CD4-positive, alpha-beta memory T cell (primary cell): ENCODE measurements at regions not wholly inside any gene's neighbourhood (a gene's known extent, or its start where the extent isn't known, plus 50 kb on each side); places are given as distances from the start of the nearest gene placed in this dataset.

Experiments
- CTCF ChIA-PET: fragments of 350-600 bp; sonication (Branson Sonifier 250); formaldehyde crosslinking; loops from one replicate; lab custom pipeline; 2021; ENCODE audit warnings: inconsistent platforms; ENCODE audit not compliant: partially characterized antibody; lab: Charles Lee
- POLR2A ChIA-PET: fragments of 350-600 bp; sonication (Branson Sonifier 250); formaldehyde crosslinking; loops from one replicate; lab custom pipeline; 2021; ENCODE audit not compliant: partially characterized antibody; lab: Charles Lee
- DNase-seq, 5 donors: peaks; one replicate each; pipeline versions ENCODE4 v3.0.0 to v3.0.0-alpha.2; 2020 to 2022; ENCODE audit warnings: mixed read lengths in 1 of 5
- H3K27ac ChIP-seq: one replicate; pipeline ENCODE4 v1.7.0; 2013; ENCODE audit warnings: low read depth, low read length
- H3K27me3 ChIP-seq: 2 replicates; pipeline ENCODE4 v1.7.0; 2013; ENCODE audit warnings: mild to moderate bottlenecking, low read length, moderate library complexity; ENCODE audit not compliant: insufficient read depth
- H3K36me3 ChIP-seq: 2 replicates; pipeline ENCODE4 v1.7.0; 2013; ENCODE audit warnings: mild to moderate bottlenecking, low read length, moderate library complexity; ENCODE audit not compliant: insufficient read depth
- H3K4me1 ChIP-seq: 2 replicates; pipeline ENCODE4 v1.7.0; 2013; ENCODE audit warnings: mild to moderate bottlenecking, low read length, moderate library complexity; ENCODE audit not compliant: insufficient read depth
- H3K4me3 ChIP-seq, 2 donors: one replicate each; pipeline ENCODE4 v1.7.0; 2013; ENCODE audit warnings: low read length in 2 of 2, mild to moderate bottlenecking in 1 of 2
- H3K9me3 ChIP-seq, 2 donors: one replicate each; pipeline ENCODE4 v1.7.0; 2013; ENCODE audit warnings: low read length in 2 of 2, control low read depth in 1 of 2; ENCODE audit not compliant: control insufficient read depth in 1 of 2
- H3K27ac Mint-ChIP-seq, 7 donors: one replicate each; pipeline ENCODE4 v1.8.0; 2020 to 2021; ENCODE audit warnings: mixed read lengths in 7 of 7, mild to moderate bottlenecking in 6 of 7, inconsistent platforms in 3 of 7, moderate library complexity in 3 of 7
- H3K27me3 Mint-ChIP-seq, 2 donors: one replicate each; pipeline ENCODE4 v1.8.0; 2020 to 2021; ENCODE audit warnings: mixed read lengths in 2 of 2
- H3K36me3 Mint-ChIP-seq, 2 donors: one replicate each; pipeline ENCODE4 v1.8.0; 2020 to 2021; ENCODE audit warnings: mixed read lengths in 2 of 2, inconsistent platforms in 1 of 2, mild to moderate bottlenecking in 1 of 2
- H3K4me1 Mint-ChIP-seq, 4 donors: one replicate each; pipeline ENCODE4 v1.8.0; 2020 to 2021; ENCODE audit warnings: mixed read lengths in 4 of 4, mild to moderate bottlenecking in 1 of 4
- H3K4me3 Mint-ChIP-seq, 8 donors: one replicate each; pipeline ENCODE4 v1.8.0; 2020 to 2021; ENCODE audit warnings: mixed read lengths in 8 of 8, mild to moderate bottlenecking in 7 of 8, moderate library complexity in 6 of 8, inconsistent platforms in 3 of 8
- H3K9me3 Mint-ChIP-seq, 8 donors: one replicate each; pipeline ENCODE4 v1.8.0; 2020 to 2021; ENCODE audit warnings: mixed read lengths in 8 of 8, mild to moderate bottlenecking in 5 of 8, inconsistent platforms in 3 of 8, moderate library complexity in 1 of 8
- intact Hi-C: fragments of 100-400 bp; cut with micrococcal nuclease; formaldehyde crosslinking; loops from one replicate; pipeline ENCODE4 v1.15.1; 2023

DNA sequence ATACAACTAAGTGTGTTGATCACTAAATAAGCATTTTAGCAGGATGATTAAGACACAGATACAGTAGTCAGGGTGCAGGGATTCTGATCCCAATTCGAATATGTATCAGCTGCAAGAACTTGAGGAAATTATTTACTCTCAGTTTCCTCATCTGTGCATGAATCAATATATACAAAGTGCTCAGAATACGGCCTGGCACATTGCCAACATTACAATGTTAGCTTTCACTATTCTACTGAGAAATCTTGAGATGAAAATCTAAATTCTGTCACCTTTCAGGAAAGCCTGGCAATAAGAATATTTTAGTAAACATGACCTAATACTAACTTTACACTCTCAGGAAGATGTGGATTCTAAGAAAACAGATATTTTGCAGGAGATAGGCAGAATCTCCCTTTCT, 1001.6 kb upstream of the IGFBP7 start:
- no peak overlapping the region for H3K27ac Mint-ChIP-seq
- Histone ChIP-seq H3K9me3 (no peaks in the 10 kb centered on the region), H3K27me3 (no peaks in the 10 kb centered on the region), H3K27ac (no peak overlapping the region), H3K36me3 (no peaks in the 10 kb centered on the region), H3K4me3 (no peak overlapping the region), H3K4me1 (no peaks in the 10 kb centered on the region)
- H3K9me3 Mint-ChIP-seq = peaks cover 0 to 9% (median 3%) of the 10 kb centered on the region in 8 donors
- no peak for DNase-seq
- no peak overlapping the region for H3K4me3 Mint-ChIP-seq
- CTCF ChIA-PET = no interaction called here
- POLR2A ChIA-PET = no interaction called here
- no peaks in the 10 kb centered on the region for H3K4me1 Mint-ChIP-seq
- no peaks in the 10 kb centered on the region for H3K36me3 Mint-ChIP-seq
- H3K27me3 Mint-ChIP-seq = no peaks in the 10 kb centered on the region
- intact Hi-C loops = no loop called here

DNA sequence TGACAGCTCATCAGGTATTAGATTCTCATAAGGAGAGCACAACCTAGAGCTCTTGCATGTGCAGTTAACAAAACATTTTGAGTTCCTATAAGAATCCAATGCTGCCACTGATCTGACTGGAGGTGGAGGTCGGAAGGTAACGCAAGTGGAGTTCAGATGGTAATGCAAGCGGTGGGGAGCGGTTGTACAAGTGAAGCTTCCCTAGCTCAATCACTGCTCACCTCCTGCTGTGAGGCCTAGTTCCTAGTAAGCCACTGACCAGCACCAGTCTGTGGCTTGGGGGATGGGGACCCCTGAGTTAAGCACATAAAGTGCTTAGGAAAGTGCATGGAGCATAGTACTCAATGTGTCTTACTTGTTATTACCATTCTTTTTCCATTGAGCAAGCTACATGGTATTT, 983.2 kb upstream of the IGFBP7 start:
- Mint-ChIP-seq H3K36me3 (no peaks in the 10 kb centered on the region), H3K27ac (no peak overlapping the region), H3K4me3 (no peak overlapping the region), H3K4me1 (no peaks in the 10 kb centered on the region), H3K27me3 (no peaks in the 10 kb centered on the region), H3K9me3 (peaks cover 0 to 7% (median 4%) of the 10 kb centered on the region in 8 donors)
- Histone ChIP-seq H3K4me3 (no peak overlapping the region), H3K36me3 (no peaks in the 10 kb centered on the region), H3K4me1 (no peaks in the 10 kb centered on the region), H3K27ac (no peak overlapping the region), H3K27me3 (no peaks in the 10 kb centered on the region), H3K9me3 (no peaks in the 10 kb centered on the region)
- DNase-seq = no peak
- intact Hi-C loops = no loop called here
- ChIA-PET CTCF (no interaction called here), POLR2A (no interaction called here)

DNA sequence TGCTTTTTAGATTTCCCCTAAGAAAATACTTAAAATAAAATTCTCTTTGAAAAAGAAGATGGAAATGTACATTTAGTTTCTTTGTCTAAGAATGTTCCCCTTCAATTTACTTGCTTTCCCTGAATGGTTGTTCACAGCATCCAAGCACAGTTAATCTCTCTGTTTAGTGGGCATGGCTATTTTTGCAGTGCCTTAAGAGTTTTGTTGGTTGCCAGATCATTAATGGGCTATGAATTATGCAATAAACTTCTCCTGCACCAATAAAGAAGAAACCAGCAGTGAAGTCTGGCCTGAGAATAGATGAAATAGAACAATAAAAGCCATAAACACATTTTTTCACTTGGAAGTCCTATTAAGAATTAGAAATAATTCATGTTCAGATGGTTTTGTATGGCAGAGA, 980.4 kb upstream of the IGFBP7 start:
- Histone ChIP-seq H3K27ac (no peak overlapping the region), H3K36me3 (no peaks in the 10 kb centered on the region), H3K27me3 (no peaks in the 10 kb centered on the region), H3K9me3 (no peaks in the 10 kb centered on the region), H3K4me1 (no peaks in the 10 kb centered on the region), H3K4me3 (no peak overlapping the region)
- no peak for DNase-seq
- Mint-ChIP-seq H3K9me3 (peaks cover 0 to 15% (median 6%) of the 10 kb centered on the region in 8 donors), H3K4me3 (no peak overlapping the region), H3K27ac (no peak overlapping the region), H3K27me3 (no peaks in the 10 kb centered on the region), H3K36me3 (no peaks in the 10 kb centered on the region), H3K4me1 (no peaks in the 10 kb centered on the region)
- POLR2A ChIA-PET = no interaction called here
- intact Hi-C loops = no loop called here
- CTCF ChIA-PET = interaction anchor here (0.9 kb wide), 1 partner anchor 12 kb away, joined by 3 read pairs; no protein-coding TSS in a partner anchor

DNA sequence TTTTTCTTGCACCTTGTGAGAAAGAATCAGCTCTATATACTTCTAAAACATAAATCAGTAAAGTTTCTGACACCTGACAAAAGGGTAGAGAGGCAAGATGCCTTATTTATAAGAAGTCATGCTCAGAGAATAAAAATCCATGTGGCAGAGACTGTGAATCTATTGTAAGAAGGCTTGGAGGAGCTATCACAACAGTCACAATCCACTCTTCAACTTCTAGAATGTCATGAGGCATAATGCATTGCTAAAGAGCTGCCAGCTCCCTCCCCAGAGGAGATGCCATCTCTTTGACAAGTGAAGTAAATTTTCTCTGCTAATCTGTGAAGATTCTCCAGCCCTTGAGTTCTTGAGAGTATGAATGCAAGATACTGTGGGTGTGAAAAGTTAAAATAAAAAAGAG, 971.2 kb upstream of the IGFBP7 start:
- Mint-ChIP-seq H3K36me3 (no peaks in the 10 kb centered on the region), H3K27ac (no peak overlapping the region), H3K4me3 (no peak overlapping the region), H3K4me1 (no peaks in the 10 kb centered on the region), H3K9me3 (peaks cover 0 to 12% (median 7%) of the 10 kb centered on the region in 8 donors), H3K27me3 (no peaks in the 10 kb centered on the region)
- DNase-seq = no peak
- intact Hi-C loops = no loop called here
- H3K27me3 ChIP-seq = no peaks in the 10 kb centered on the region
- H3K27ac ChIP-seq = no peak overlapping the region
- H3K9me3 ChIP-seq = no peaks in the 10 kb centered on the region
- H3K4me1 ChIP-seq = no peaks in the 10 kb centered on the region
- ChIA-PET POLR2A (no interaction called here), CTCF (no interaction called here)
- H3K36me3 ChIP-seq = no peaks in the 10 kb centered on the region
- no peak overlapping the region for H3K4me3 ChIP-seq

DNA sequence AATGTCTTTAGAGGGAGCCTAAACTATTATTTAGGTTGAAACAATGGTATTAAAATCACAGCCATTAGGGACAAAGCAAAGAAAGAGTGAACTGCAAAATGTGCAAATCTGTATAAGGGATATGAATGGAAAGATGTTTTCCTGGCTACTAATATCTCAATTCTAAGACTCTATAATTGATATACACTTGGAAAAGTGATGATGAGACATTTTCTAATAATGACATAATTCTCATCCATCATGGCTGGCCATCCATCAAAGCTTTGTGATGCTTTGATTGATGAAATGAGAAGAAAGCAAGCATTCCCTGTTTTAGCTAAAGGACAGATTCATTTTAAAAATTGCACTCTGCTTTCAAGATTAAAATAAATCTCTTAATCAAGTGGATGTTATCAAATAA, 965.5 kb upstream of the IGFBP7 start:
- no peak for DNase-seq
- Histone ChIP-seq H3K4me1 (no peaks in the 10 kb centered on the region), H3K9me3 (no peaks in the 10 kb centered on the region), H3K4me3 (no peak overlapping the region), H3K36me3 (no peaks in the 10 kb centered on the region), H3K27ac (no peak overlapping the region), H3K27me3 (no peaks in the 10 kb centered on the region)
- intact Hi-C loops = no loop called here
- Mint-ChIP-seq H3K4me1 (no peaks in the 10 kb centered on the region), H3K27me3 (no peaks in the 10 kb centered on the region), H3K27ac (no peak overlapping the region), H3K9me3 (peaks cover 0 to 15% (median 8%) of the 10 kb centered on the region in 8 donors), H3K4me3 (no peak overlapping the region), H3K36me3 (no peaks in the 10 kb centered on the region)
- ChIA-PET CTCF (no interaction called here), POLR2A (no interaction called here)

DNA sequence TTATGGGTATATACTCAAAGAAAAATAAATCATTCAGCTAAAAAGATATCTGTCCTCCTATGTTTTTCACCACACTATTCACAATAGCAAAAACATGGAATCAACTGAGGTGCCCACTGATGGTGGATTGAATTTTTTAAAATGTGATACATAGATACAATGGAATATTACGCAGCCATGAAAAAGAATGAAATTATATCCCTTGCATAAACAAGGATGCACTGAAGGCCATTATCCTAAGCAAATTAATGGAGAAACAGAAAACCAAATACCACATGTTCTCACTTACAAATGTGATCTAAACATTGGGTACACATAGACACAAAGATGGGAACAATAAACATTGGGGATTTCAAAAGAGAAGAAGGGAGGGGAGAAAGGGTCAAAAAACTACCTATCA, 964.2 kb upstream of the IGFBP7 start:
- no peaks in the 10 kb centered on the region for H3K4me1 Mint-ChIP-seq
- H3K27ac Mint-ChIP-seq = no peak overlapping the region
- no peak overlapping the region for H3K4me3 Mint-ChIP-seq
- no peak overlapping the region for H3K4me3 ChIP-seq
- ChIA-PET CTCF (no interaction called here), POLR2A (no interaction called here)
- no peaks in the 10 kb centered on the region for H3K4me1 ChIP-seq
- DNase-seq = no peak
- H3K27me3 Mint-ChIP-seq = no peaks in the 10 kb centered on the region
- no peak overlapping the region for H3K27ac ChIP-seq
- H3K9me3 Mint-ChIP-seq = peaks cover 3 to 21% (median 8%) of the 10 kb centered on the region in 8 donors
- no peaks in the 10 kb centered on the region for H3K36me3 Mint-ChIP-seq
- H3K36me3 ChIP-seq = no peaks in the 10 kb centered on the region
- intact Hi-C loops = no loop called here
- no peaks in the 10 kb centered on the region for H3K27me3 ChIP-seq
- H3K9me3 ChIP-seq = no peaks in the 10 kb centered on the region

DNA sequence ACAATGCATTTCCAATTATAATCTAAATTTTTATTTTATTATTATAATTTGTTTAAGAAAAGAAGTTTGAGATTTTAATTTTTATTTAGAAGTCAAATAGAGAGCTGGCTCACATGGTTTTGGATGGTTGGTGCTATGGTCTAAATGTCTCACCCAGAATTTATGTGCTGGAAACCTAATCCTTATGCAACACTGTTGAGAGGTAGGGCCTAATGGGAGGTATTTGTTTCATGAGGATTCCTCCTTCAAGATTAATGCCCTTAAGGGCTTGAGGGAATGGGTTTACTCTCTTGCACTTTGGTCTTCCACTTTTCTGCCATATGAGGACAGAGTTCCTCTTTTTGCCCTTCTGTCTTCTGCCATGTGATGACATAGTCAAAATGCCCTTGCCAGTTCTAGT, 960.5 kb upstream of the IGFBP7 start:
- no peak for DNase-seq
- Mint-ChIP-seq H3K4me3 (no peak overlapping the region), H3K9me3 (peaks cover 0 to 23% (median 9%) of the 10 kb centered on the region in 8 donors), H3K4me1 (no peaks in the 10 kb centered on the region), H3K36me3 (no peaks in the 10 kb centered on the region), H3K27me3 (no peaks in the 10 kb centered on the region), H3K27ac (no peak overlapping the region)
- Histone ChIP-seq H3K4me3 (no peak overlapping the region), H3K9me3 (no peaks in the 10 kb centered on the region), H3K27ac (no peak overlapping the region), H3K4me1 (no peaks in the 10 kb centered on the region), H3K27me3 (no peaks in the 10 kb centered on the region), H3K36me3 (no peaks in the 10 kb centered on the region)
- ChIA-PET CTCF (no interaction called here), POLR2A (no interaction called here)
- intact Hi-C loops = no loop called here

DNA sequence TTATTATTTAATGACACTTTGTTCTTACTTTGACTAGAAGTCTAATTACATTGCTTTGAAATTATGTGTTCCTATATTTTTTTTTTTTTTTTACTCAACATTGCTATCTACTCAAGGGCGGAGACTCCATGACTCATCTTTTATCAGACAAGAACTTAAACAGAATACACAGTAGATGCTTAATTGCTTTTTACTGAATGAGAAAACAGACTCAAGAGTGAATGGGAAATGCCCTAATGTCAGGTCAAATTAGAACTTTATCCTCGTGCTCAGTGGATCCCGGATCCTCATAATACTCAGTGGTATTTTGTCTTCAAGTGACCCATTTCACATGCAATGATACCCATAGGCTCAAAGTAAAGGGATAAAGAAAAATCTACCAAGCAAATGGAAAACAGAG, 954.5 kb upstream of the IGFBP7 start:
- DNase-seq = no peak
- intact Hi-C loops = no loop called here
- H3K4me3 Mint-ChIP-seq = no peak overlapping the region
- no peak overlapping the region for H3K4me3 ChIP-seq
- H3K36me3 Mint-ChIP-seq = no peaks in the 10 kb centered on the region
- no peaks in the 10 kb centered on the region for H3K36me3 ChIP-seq
- no peaks in the 10 kb centered on the region for H3K4me1 ChIP-seq
- no peaks in the 10 kb centered on the region for H3K4me1 Mint-ChIP-seq
- H3K27me3 ChIP-seq = no peaks in the 10 kb centered on the region
- H3K27ac Mint-ChIP-seq = no peak overlapping the region
- peaks cover 1 to 19% (median 9%) of the 10 kb centered on the region in 8 donors for H3K9me3 Mint-ChIP-seq
- ChIA-PET CTCF (no interaction called here), POLR2A (no interaction called here)
- no peaks in the 10 kb centered on the region for H3K9me3 ChIP-seq
- H3K27me3 Mint-ChIP-seq = no peaks in the 10 kb centered on the region
- H3K27ac ChIP-seq = no peak overlapping the region
